Panc1 (cell line): ENCODE measurements at regions not wholly inside any gene's neighbourhood (a gene's known extent, or its start where the extent isn't known, plus 50 kb on each side); places are given as distances from the start of the nearest gene placed in this dataset.

Experiments used
- CTCF ChIP-seq: fragments of 450-650 bp; IDR thresholded peaks from 2 replicates; pipeline ENCODE4 v1.5.1; 2017; ENCODE audit warnings: mild to moderate bottlenecking
- POLR2AphosphoS5 ChIP-seq: IDR thresholded peaks from 2 replicates; pipeline ENCODE4 v1.6.1; 2012; ENCODE audit warnings: mild to moderate bottlenecking, low read depth, low read length, moderate library complexity
- REST ChIP-seq, 2 experiments: IDR thresholded peaks; 2 replicates each; pipeline ENCODE4 v1.6.1; 2011 to 2012; ENCODE audit warnings: low read depth in 2 of 2, control low read depth in 1 of 2, low read length in 1 of 2, mild to moderate bottlenecking in 1 of 2, moderate library complexity in 1 of 2; ENCODE audit not compliant: insufficient read depth in 1 of 2
- SIN3A ChIP-seq: IDR thresholded peaks from 2 replicates; pipeline ENCODE4 v1.6.1; 2012; ENCODE audit warnings: low read depth, mild to moderate bottlenecking, low read length, moderate library complexity, borderline replicate concordance; ENCODE audit not compliant: insufficient read depth
- TCF7L2 ChIP-seq: IDR thresholded peaks from 2 replicates; pipeline ENCODE4 v1.6.1; 2011; ENCODE audit warnings: mild to moderate bottlenecking, low read depth, low read length, inconsistent platforms

GRCh38 chr1:62922006-62922405 lies 138.1 kb downstream of the ATG4C start:
- TF ChIP-seq CTCF (no peak), REST (IDR thresholded peaks at IDR 0.05; ENCODE audit: insufficient read depth in 1 of 2, low read depth in 2 of 2, low read length in 1 of 2) (no peak), POLR2AphosphoS5 (no peak), SIN3A (no peak), TCF7L2 (no peak)
